GM12878 (cell line): ENCODE measurements at regions not wholly inside any gene's neighbourhood (a gene's known extent, or its start where the extent isn't known, plus 50 kb on each side); places are given as distances from the start of the nearest gene placed in this dataset.

ENCODE experiments used
- ATAC-seq: fragments of 200-7000 bp; cut with Tn5 transposase; 3 replicates; pipeline ENCODE4 v1.9.1; 2020; ENCODE audit warnings: mild to moderate bottlenecking, moderate library complexity
- BruUV-seq: library from RNA; stranded (reverse); fragments of 400-500 nt; replicated peaks from 2 replicates; lab custom pipeline; 2021; lab: Mats Ljungman, UMichigan
- CTCF ChIA-PET: fragments of 300-600 bp; sonication (Branson Sonifier 250); formaldehyde crosslinking; extraction: SDS; loops from one replicate; lab custom pipeline; 2021; ENCODE audit warnings: inconsistent platforms; lab: Yijun Ruan, JAX
- POLR2A ChIA-PET: fragments of 350-600 bp; formaldehyde crosslinking; extraction: SDS; loops from one replicate; lab custom pipeline; 2021; ENCODE audit warnings: inconsistent platforms; lab: Charles Lee
- RAD21 ChIA-PET: fragments of 300-600 bp; sonication (Branson Sonifier 250); formaldehyde crosslinking; loops from one replicate; lab custom pipeline; 2023; ENCODE audit warnings: antibody characterized with exemption; ENCODE audit not compliant: unreplicated experiment; lab: Charles Lee
- SMC1A ChIA-PET: fragments of 300-600 bp; sonication (Branson Sonifier 250); formaldehyde crosslinking; loops from one replicate; lab custom pipeline; 2023; ENCODE audit not compliant: unreplicated experiment, uncharacterized antibody; lab: Charles Lee
- DNase-seq: peaks from one replicate; pipeline ENCODE4 v3.0.0-alpha.2; 2011; ENCODE audit warnings: low read depth, low spot score
- FAIRE-seq: peaks from 3 replicates; lab custom pipeline; 2011; peaks lifted over from hg19 to GRCh38; lab: Jason Lieb, UNC
- H2AFZ ChIP-seq: 2 replicates; pipeline ENCODE4 v1.6.0; 2011; ENCODE audit warnings: low read depth, low read length, control low read depth; ENCODE audit not compliant: control insufficient read depth
- H3K27ac ChIP-seq: 2 replicates; pipeline ENCODE4 v1.5.1; 2011; ENCODE audit warnings: control low read depth; ENCODE audit not compliant: control insufficient read depth, insufficient read depth
- H3K27me3 ChIP-seq, 2 experiments: replicated peaks in 1 of 2; 2 replicates each; pipeline versions ENCODE4 v1.6.0 to v1.6.1; 2011; ENCODE audit warnings: low read length in 1 of 2; ENCODE audit not compliant: control insufficient read depth in 2 of 2, insufficient read depth in 2 of 2
- H3K36me3 ChIP-seq, 2 experiments: 2 replicates each; pipeline ENCODE4 v1.5.1; 2011; ENCODE audit warnings: low read length in 1 of 2; ENCODE audit not compliant: control insufficient read depth in 2 of 2, insufficient read depth in 2 of 2
- H3K4me1 ChIP-seq: 2 replicates; pipeline ENCODE4 v1.6.1; 2011; ENCODE audit warnings: mild to moderate bottlenecking, low read length, moderate library complexity, mixed read lengths; ENCODE audit not compliant: control insufficient read depth, insufficient read depth
- H3K4me2 ChIP-seq: 2 replicates; pipeline ENCODE4 v1.6.0; 2011; ENCODE audit warnings: control low read depth; ENCODE audit not compliant: control insufficient read depth, insufficient read depth
- H3K4me3 ChIP-seq: fragments of 200-600 bp; sonication (generic); 2 replicates; pipeline ENCODE4 v1.5.1; 2016
- H3K79me2 ChIP-seq: 2 replicates; pipeline ENCODE4 v1.6.0; 2011; ENCODE audit warnings: low read length; ENCODE audit not compliant: control insufficient read depth, insufficient read depth
- H3K9ac ChIP-seq: 2 replicates; pipeline ENCODE4 v1.8.0; 2011; ENCODE audit warnings: low read length, control low read depth, mixed read lengths; ENCODE audit not compliant: control insufficient read depth, insufficient read depth
- H3K9me3 ChIP-seq: replicated peaks from 3 replicates; pipeline ENCODE4 v1.5.1; 2011; ENCODE audit warnings: mild to moderate bottlenecking, low read length; ENCODE audit not compliant: control insufficient read depth, insufficient read depth
- H4K20me1 ChIP-seq: 2 replicates; pipeline ENCODE4 v1.6.0; 2011; ENCODE audit not compliant: control insufficient read depth, insufficient read depth
- ATF3 ChIP-seq: IDR thresholded peaks from 2 replicates; pipeline ENCODE4 v1.6.1; 2011; ENCODE audit warnings: low read depth, mild to moderate bottlenecking, low read length, moderate library complexity, borderline replicate concordance; ENCODE audit errors: extremely low read depth
- BRCA1 ChIP-seq: IDR thresholded peaks from 2 replicates; pipeline ENCODE4 v1.6.1; 2011; ENCODE audit warnings: low read depth, low read length, improper control_type of control experiment
- CEBPZ ChIP-seq: fragments of 150-350 bp; IDR thresholded peaks from 2 replicates; pipeline ENCODE4 v1.6.1; 2016; ENCODE audit warnings: low read depth, low read length
- CTCF ChIP-seq, 3 experiments: IDR thresholded peaks in 2 of 3; conservative IDR thresholded peaks in 1 of 3; 2 replicates each; pipeline ENCODE4 v1.5.1; 2011; ENCODE audit warnings: low read depth in 3 of 3, low read length in 3 of 3, mild to moderate bottlenecking in 3 of 3, control low read depth in 2 of 3, moderate library complexity in 2 of 3, inconsistent platforms in 1 of 3, mixed read lengths in 1 of 3; ENCODE audit not compliant: control insufficient read depth in 2 of 3, insufficient read depth in 1 of 3; ENCODE audit errors: extremely low read depth in 1 of 3
- FOXM1 ChIP-seq: IDR thresholded peaks from 2 replicates; pipeline ENCODE4 v1.6.1; 2012; ENCODE audit warnings: low read depth, mild to moderate bottlenecking, inconsistent platforms, low read length, moderate library complexity
- JUND ChIP-seq: IDR thresholded peaks from 2 replicates; pipeline ENCODE4 v1.6.1; 2012; ENCODE audit warnings: low read depth, mild to moderate bottlenecking, low read length, improper control_type of control experiment, moderate library complexity
- MEF2A ChIP-seq: IDR thresholded peaks from 2 replicates; pipeline ENCODE4 v1.6.1; 2011; ENCODE audit warnings: low read depth, mild to moderate bottlenecking, low read length, moderate library complexity; ENCODE audit not compliant: insufficient read depth
- NR2C1 ChIP-seq: fragments of 450-650 bp; IDR thresholded peaks from 2 replicates; pipeline ENCODE4 v1.6.1; 2017; ENCODE audit warnings: antibody characterized with exemption, mild to moderate bottlenecking, moderate library complexity
- NRF1 ChIP-seq: conservative IDR thresholded peaks from 2 replicates; pipeline ENCODE4 v1.6.1; 2011; ENCODE audit warnings: mild to moderate bottlenecking, low read depth, low read length, improper control_type of control experiment
- POU2F2 ChIP-seq: IDR thresholded peaks from 3 replicates; pipeline ENCODE4 v1.6.1; 2011; ENCODE audit warnings: low read depth, mild to moderate bottlenecking, low read length, borderline replicate concordance
- TCF7 ChIP-seq: IDR thresholded peaks from 2 replicates; pipeline ENCODE4 v1.6.1; 2014; ENCODE audit warnings: antibody characterized with exemption, borderline replicate concordance
- WRNIP1 ChIP-seq: IDR thresholded peaks from 2 replicates; pipeline ENCODE4 v1.6.1; 2011; ENCODE audit warnings: low read depth, low read length, improper control_type of control experiment, borderline replicate concordance
- WGBS: methylation state at CpG from one replicate; pipeline ENCODE4 v1.1.6; 2016; ENCODE audit warnings: low lambda C conversion rate; ENCODE audit not compliant: insufficient replicate concordance, insufficient coverage; ENCODE audit errors: missing lambda C conversion rate; 5-methylcytosine and 5-hydroxymethylcytosine counted together
- in situ Hi-C: fragments of 300-500 bp; cut with MboI; formaldehyde crosslinking; loops from 9 replicates; pipeline ENCODE4 v1.14.3; 2018; ENCODE audit warnings: mixed read lengths
- intact Hi-C: fragments of 100-400 bp; cut with micrococcal nuclease; formaldehyde crosslinking; loops from one replicate; pipeline ENCODE4 v1.14.2; 2022; ENCODE audit not compliant: unreplicated experiment

- TF ChIP-seq NR2C1: no peak
- TF ChIP-seq NRF1: no peak
- TF ChIP-seq MEF2A: no peak
- TF ChIP-seq BRCA1: no peak
- no peak for TF ChIP-seq FOXM1
Observed at GRCh38 chr3:139848660-139849059, 86.3 kb upstream of the CLSTN2 start (continued).

- no peak for FAIRE-seq
- in situ Hi-C loops (no loop called here), intact Hi-C loops (no loop called here)
- Histone ChIP-seq H3K9ac (no peak overlapping the region), H3K27ac (no peak overlapping the region), H3K36me3 (no peaks in the 10 kb centered on the region), H3K4me2 (no peak overlapping the region), H4K20me1 (no peaks in the 10 kb centered on the region), H3K9me3 (no peaks in the 10 kb centered on the region), H3K27me3 (no peaks in the 10 kb centered on the region), H3K79me2 (no peaks in the 10 kb centered on the region), H2AFZ (no peak overlapping the region), H3K4me1 (no peaks in the 10 kb centered on the region), H3K4me3 (no peak overlapping the region)
- ChIA-PET SMC1A (no interaction called here), RAD21 (no interaction called here), CTCF (no interaction called here), POLR2A (no interaction called here)
- no TSS peak for BruUV-seq
- TF ChIP-seq WRNIP1 (no peak), CTCF (IDR thresholded peaks at IDR 0.05 in 2 of 3, conservative IDR thresholded peaks at IDR 0.05 in 1 of 3; ENCODE audit: control insufficient read depth in 2 of 3, extremely low read depth in 1 of 3, insufficient read depth in 1 of 3, low read depth in 3 of 3, low read length in 3 of 3) (no peak), CEBPZ (no peak), JUND (no peak), POU2F2 (no peak), ATF3 (no peak), TCF7 (no peak)
- DNase-seq: no peak
- ATAC-seq: no peak
- whole genome bisulfite sequencing: 0% methylated on average over 1 of the region's 1 CpG
Observed at GRCh38 chr3:139846729-139847128, 88.3 kb upstream of the CLSTN2 start.
